ENCODE measurements at regions not wholly inside any gene's neighbourhood (a gene's known extent, or its start where the extent isn't known, plus 50 kb on each side); places are given as distances from the start of the nearest gene placed in this dataset.

GRCh38 chr7:96870934-96871333 lies 134.4 kb upstream of the DLX6 start:
- TF ChIP-seq, protein P1, sequence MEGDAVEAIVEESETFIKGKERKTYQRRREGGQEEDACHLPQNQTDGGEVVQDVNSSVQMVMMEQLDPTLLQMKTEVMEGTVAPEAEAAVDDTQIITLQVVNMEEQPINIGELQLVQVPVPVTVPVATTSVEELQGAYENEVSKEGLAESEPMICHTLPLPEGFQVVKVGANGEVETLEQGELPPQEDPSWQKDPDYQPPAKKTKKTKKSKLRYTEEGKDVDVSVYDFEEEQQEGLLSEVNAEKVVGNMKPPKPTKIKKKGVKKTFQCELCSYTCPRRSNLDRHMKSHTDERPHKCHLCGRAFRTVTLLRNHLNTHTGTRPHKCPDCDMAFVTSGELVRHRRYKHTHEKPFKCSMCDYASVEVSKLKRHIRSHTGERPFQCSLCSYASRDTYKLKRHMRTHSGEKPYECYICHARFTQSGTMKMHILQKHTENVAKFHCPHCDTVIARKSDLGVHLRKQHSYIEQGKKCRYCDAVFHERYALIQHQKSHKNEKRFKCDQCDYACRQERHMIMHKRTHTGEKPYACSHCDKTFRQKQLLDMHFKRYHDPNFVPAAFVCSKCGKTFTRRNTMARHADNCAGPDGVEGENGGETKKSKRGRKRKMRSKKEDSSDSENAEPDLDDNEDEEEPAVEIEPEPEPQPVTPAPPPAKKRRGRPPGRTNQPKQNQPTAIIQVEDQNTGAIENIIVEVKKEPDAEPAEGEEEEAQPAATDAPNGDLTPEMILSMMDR (IDR thresholded peaks at IDR 0.05) = no peak
- no peak for TF ChIP-seq POLR2A (IDR thresholded peaks at IDR 0.05; ENCODE audit: low read depth)
- no peak for TF ChIP-seq POLR2AphosphoS5 (IDR thresholded peaks at IDR 0.05)

Data from esophagus muscularis mucosa (tissue), 3 donors.